ENCODE measurements at regions not wholly inside any gene's neighbourhood (a gene's known extent, or its start where the extent isn't known, plus 50 kb on each side); places are given as distances from the start of the nearest gene placed in this dataset.

GRCh38 chr11:86749821-86750401, 50.4 kb upstream of the PRSS23 start:
- no peaks in the 10 kb centered on the region for H3K9me3 ChIP-seq (ENCODE audit: control insufficient read depth, insufficient read depth, low read depth, low read length)
- H3K36me3 ChIP-seq (ENCODE audit: control insufficient read depth in 2 of 2, insufficient read depth in 1 of 2, low read length in 2 of 2): no peaks in the 10 kb centered on the region
- no peaks in the 10 kb centered on the region for H3K4me1 ChIP-seq (ENCODE audit: control insufficient read depth, insufficient read depth, low read length)
- H3K27ac ChIP-seq (ENCODE audit: extremely low read depth, low read depth, low read length): no peak overlapping the region
- peak; percentile 50; the same call in 1 of the 2 replicates for TF ChIP-seq MZF1 (tag by site-specific recombination; IDR thresholded peaks at IDR 0.05; ENCODE audit: borderline replicate concordance)
- TF ChIP-seq ZBTB8A (tag by site-specific recombination; IDR thresholded peaks at IDR 0.05): no peak
- ChIA-PET POLR2A (no interaction called here), CTCF (interaction anchor here (0.6 to 1.5 kb wide), 8 partner anchors 13 to 293 kb away, joined by 3 to 4 read pairs (median 4); no protein-coding TSS in a partner anchor)
- H3K4me3 ChIP-seq (ENCODE audit: low read depth, low read length): no peak overlapping the region

GRCh38 chr11:86749376-86749775, 51.0 kb upstream of the PRSS23 start:
- TF ChIP-seq PRDM6 (tag by site-specific recombination; IDR thresholded peaks at IDR 0.05): no peak
- TF ChIP-seq BCL11B (tag by site-specific recombination; IDR thresholded peaks at IDR 0.05; ENCODE audit: low read depth): no peak
- no peak for TF ChIP-seq ZBTB7A (tag by site-specific recombination; IDR thresholded peaks at IDR 0.05; ENCODE audit: low read depth)
- Histone ChIP-seq H3K9me3 (ENCODE audit: control insufficient read depth, insufficient read depth, low read depth, low read length) (no peaks in the 10 kb centered on the region), H3K4me1 (ENCODE audit: control insufficient read depth, insufficient read depth, low read length) (no peaks in the 10 kb centered on the region), H3K27ac (ENCODE audit: extremely low read depth, low read depth, low read length) (no peak overlapping the region), H3K36me3 (ENCODE audit: control insufficient read depth in 2 of 2, insufficient read depth in 1 of 2, low read length in 2 of 2) (no peaks in the 10 kb centered on the region), H3K4me3 (ENCODE audit: low read depth, low read length) (no peak overlapping the region)
- POLR2A ChIA-PET: no interaction called here
- CTCF ChIA-PET: interaction anchor here (0.8 to 1.5 kb wide), 7 partner anchors 32 to 293 kb away, joined by 3 to 4 read pairs (median 3); no protein-coding TSS in a partner anchor

GRCh38 chr11:86748296-86748695, 52.0 kb upstream of the PRSS23 start:
- ChIA-PET CTCF (interaction anchor here (0.7 to 1.1 kb wide), 2 partner anchors 21 to 70 kb away, joined by 3 to 5 read pairs; no protein-coding TSS in a partner anchor), POLR2A (no interaction called here)

More at GRCh38 chr11:86748296-86748695, 52.0 kb upstream of the PRSS23 start:
- H3K36me3 ChIP-seq (ENCODE audit: control insufficient read depth in 2 of 2, insufficient read depth in 1 of 2, low read length in 2 of 2): no peaks in the 10 kb centered on the region
- no peaks in the 10 kb centered on the region for H3K4me1 ChIP-seq (ENCODE audit: control insufficient read depth, insufficient read depth, low read length)
- TF ChIP-seq ZNF169 (tag by site-specific recombination; IDR thresholded peaks at IDR 0.05) (no peak), ZNF707 (tag by site-specific recombination; IDR thresholded peaks at IDR 0.05) (no peak), ZNF629 (tag by site-specific recombination; IDR thresholded peaks at IDR 0.05) (no peak), GLIS1 (tag by site-specific recombination; IDR thresholded peaks at IDR 0.05) (no peak), KLF9 (tag by site-specific recombination; IDR thresholded peaks at IDR 0.05; ENCODE audit: low read depth) (no peak), ZBTB48 (tag by site-specific recombination; IDR thresholded peaks at IDR 0.05) (no peak), SCRT2 (tag by site-specific recombination; IDR thresholded peaks at IDR 0.05) (no peak), PATZ1 (tag by site-specific recombination; IDR thresholded peaks at IDR 0.05) (no peak), REPIN1 (tag by site-specific recombination; IDR thresholded peaks at IDR 0.05; ENCODE audit: low read depth) (no peak), ZNF501 (tag by site-specific recombination; IDR thresholded peaks at IDR 0.05) (no peak), ZNF747 (tag by site-specific recombination; IDR thresholded peaks at IDR 0.05) (no peak), SP7 (tag by site-specific recombination; IDR thresholded peaks at IDR 0.05) (no peak), ZBTB1 (tag by site-specific recombination; IDR thresholded peaks at IDR 0.05) (no peak), ZNF518A (tag by site-specific recombination; conservative IDR thresholded peaks at IDR 0.05; ENCODE audit: low read depth) (no peak), ZNF292 (tag by site-specific recombination; IDR thresholded peaks at IDR 0.05; ENCODE audit: borderline replicate concordance, low read depth) (no peak)
- H3K27ac ChIP-seq (ENCODE audit: extremely low read depth, low read depth, low read length): no peak overlapping the region
- H3K4me3 ChIP-seq (ENCODE audit: low read depth, low read length): no peak overlapping the region
- no peaks in the 10 kb centered on the region for H3K9me3 ChIP-seq (ENCODE audit: control insufficient read depth, insufficient read depth, low read depth, low read length)

Data from HEK293 (cell line).